ENCODE measurements at regions not wholly inside any gene's neighbourhood (a gene's known extent, or its start where the extent isn't known, plus 50 kb on each side); places are given as distances from the start of the nearest gene placed in this dataset.

DNA sequence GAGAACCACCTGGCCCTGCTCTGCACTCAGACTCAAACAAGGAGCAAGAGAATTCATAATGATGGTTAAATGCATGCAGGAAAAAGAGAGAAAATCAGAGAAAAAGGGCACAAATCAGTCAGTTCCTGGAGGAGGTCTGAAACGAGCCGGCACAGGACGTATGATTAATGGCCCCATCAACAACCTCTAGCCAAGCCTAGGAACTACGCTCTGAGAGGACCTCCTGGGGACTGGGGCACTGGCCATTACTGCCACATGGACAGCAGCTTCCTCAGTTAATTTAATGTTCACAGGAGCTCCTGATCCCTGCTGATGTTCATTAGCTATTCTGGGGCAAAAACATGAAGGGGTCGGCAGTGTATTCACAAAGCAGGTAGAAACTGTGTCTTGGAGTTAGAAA, 238.1 kb downstream of the MED10 start:
- TF ChIP-seq, protein P1, sequence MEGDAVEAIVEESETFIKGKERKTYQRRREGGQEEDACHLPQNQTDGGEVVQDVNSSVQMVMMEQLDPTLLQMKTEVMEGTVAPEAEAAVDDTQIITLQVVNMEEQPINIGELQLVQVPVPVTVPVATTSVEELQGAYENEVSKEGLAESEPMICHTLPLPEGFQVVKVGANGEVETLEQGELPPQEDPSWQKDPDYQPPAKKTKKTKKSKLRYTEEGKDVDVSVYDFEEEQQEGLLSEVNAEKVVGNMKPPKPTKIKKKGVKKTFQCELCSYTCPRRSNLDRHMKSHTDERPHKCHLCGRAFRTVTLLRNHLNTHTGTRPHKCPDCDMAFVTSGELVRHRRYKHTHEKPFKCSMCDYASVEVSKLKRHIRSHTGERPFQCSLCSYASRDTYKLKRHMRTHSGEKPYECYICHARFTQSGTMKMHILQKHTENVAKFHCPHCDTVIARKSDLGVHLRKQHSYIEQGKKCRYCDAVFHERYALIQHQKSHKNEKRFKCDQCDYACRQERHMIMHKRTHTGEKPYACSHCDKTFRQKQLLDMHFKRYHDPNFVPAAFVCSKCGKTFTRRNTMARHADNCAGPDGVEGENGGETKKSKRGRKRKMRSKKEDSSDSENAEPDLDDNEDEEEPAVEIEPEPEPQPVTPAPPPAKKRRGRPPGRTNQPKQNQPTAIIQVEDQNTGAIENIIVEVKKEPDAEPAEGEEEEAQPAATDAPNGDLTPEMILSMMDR (optimal IDR thresholded peaks at IDR 0.05 in 1 of 3, IDR thresholded peaks at IDR 0.05 in 1 of 3, conservative IDR thresholded peaks at IDR 0.05 in 1 of 3; ENCODE audit: extremely low read depth in 1 of 3, insufficient read depth in 2 of 3, low read length in 3 of 3): no peak
- TF ChIP-seq EZH2 (IDR thresholded peaks at IDR 0.05; ENCODE audit: low read length): no peak

Data from keratinocyte (primary cell).